Stimulated activated naive CD8-positive, alpha-beta T cell treated with anti-CD3 and anti-CD28 coated beads, Interleukin-15, Interleukin-2, amounts not matched to agents 100 ng/mL and 50 ng/mL, for 24 hours (primary cell): ENCODE measurements at regions not wholly inside any gene's neighbourhood (a gene's known extent, or its start where the extent isn't known, plus 50 kb on each side); places are given as distances from the start of the nearest gene placed in this dataset.

Source experiments
- H3K27ac Mint-ChIP-seq: one replicate; pipeline ENCODE4 v1.8.0; 2021; ENCODE audit warnings: mild to moderate bottlenecking, mixed read lengths
- H3K27me3 Mint-ChIP-seq: one replicate; pipeline ENCODE4 v1.8.0; 2021; ENCODE audit warnings: mixed read lengths
- H3K36me3 Mint-ChIP-seq: one replicate; pipeline ENCODE4 v1.8.0; 2021; ENCODE audit warnings: low read depth, mixed read lengths
- H3K4me1 Mint-ChIP-seq: one replicate; pipeline ENCODE4 v1.8.0; 2021; ENCODE audit warnings: low read depth, mixed read lengths
- H3K4me3 Mint-ChIP-seq: one replicate; pipeline ENCODE4 v1.8.0; 2021; ENCODE audit warnings: mild to moderate bottlenecking, mixed read lengths
- H3K9me3 Mint-ChIP-seq: one replicate; pipeline ENCODE4 v1.8.0; 2021; ENCODE audit warnings: mixed read lengths

DNA sequence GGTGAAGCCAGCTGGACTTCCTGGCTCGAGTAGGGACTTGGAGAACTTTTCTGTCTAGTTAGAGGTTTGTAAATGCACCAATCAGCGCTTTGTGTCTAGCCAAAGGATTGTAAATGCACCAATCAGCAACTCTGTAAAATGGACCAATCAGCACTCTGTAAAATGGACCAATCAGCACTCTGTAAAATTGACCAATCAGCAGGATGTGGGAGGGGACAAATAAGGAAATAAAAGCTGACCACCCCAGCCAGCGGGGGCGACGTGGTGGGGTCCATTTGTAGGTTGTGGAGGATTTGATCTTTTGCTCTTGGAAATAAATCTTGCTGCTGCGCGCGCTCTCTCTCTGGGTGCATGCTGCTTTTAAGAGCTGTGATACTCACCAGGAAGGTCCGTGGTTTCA is 202.9 kb downstream of the MIAT start:
- Mint-ChIP-seq H3K4me1 (no peaks in the 10 kb centered on the region), H3K27me3 (no peaks in the 10 kb centered on the region), H3K27ac (no peak overlapping the region)

DNA sequence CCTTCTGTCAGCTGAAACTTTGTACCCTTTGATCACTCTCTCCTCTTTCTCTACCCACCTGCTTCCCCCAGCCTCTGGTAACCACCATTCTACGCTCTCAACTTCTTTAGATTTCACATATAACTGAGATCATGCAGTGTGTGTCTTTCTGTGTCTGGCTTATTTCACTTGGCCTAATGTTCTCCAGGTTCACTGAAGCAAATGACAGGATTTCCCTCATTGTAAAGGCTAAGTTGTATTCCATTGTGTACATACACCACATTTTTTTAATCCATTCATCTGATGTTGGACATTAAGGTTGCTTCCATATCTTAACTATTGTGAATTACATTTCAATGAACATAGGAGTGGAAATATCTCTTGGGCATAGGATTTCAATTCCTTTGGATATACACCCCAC is 207.6 kb downstream of the MIAT start:
- Mint-ChIP-seq H3K36me3 (peaks cover 28% of the 10 kb centered on the region), H3K4me1 (no peaks in the 10 kb centered on the region), H3K27me3 (no peaks in the 10 kb centered on the region), H3K4me3 (no peak overlapping the region), H3K9me3 (peaks cover 5% of the 10 kb centered on the region), H3K27ac (no peak overlapping the region)

More for the DNA sequence above, 202.9 kb downstream of the MIAT start:
- peaks cover 5% of the 10 kb centered on the region for H3K9me3 Mint-ChIP-seq
- H3K36me3 Mint-ChIP-seq = peaks cover 4% of the 10 kb centered on the region
- H3K4me3 Mint-ChIP-seq = no peak overlapping the region

DNA sequence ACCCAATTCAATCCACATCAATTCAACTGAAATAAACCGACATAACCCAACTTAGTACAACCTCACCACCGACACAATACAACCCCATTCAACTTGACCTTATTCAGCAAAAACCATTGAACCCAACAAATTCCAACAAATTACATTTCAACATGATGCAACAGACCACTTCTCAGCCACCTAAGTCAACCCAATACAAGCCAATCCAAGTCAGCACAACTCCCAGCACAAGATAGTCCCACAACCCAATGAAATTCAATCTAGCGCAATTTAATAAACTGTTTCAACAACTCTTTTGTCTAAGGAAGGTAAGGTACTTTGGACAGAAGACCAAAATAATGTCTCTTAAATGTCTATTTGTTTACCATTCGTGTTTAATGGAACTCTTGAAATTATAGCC is 226.0 kb downstream of the MIAT start:
- Mint-ChIP-seq H3K4me3 (no peak overlapping the region), H3K36me3 (peaks cover 9% of the 10 kb centered on the region), H3K4me1 (no peaks in the 10 kb centered on the region), H3K27ac (no peak overlapping the region), H3K27me3 (no peaks in the 10 kb centered on the region), H3K9me3 (no peaks in the 10 kb centered on the region)

DNA sequence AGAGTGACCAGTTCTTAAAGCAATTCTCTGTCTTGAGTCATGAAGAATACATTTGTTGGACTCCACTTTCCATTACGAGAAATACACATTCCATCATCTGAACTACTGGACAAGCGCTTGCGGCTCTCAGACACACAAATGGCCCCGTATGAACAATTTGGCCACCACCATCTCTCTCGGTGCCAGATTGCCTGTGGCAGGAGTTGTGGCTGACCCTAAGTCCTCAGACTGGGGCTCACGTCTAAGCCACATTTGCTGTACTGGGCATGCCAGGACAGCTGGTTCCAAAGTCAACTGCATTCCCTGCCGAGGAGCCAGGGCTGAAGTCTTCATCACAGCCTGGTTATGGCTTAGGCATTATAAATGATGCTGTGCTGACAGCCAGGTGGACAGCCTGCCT is 227.5 kb downstream of the MIAT start:
- H3K36me3 Mint-ChIP-seq = peaks cover 9% of the 10 kb centered on the region
- H3K4me1 Mint-ChIP-seq = no peaks in the 10 kb centered on the region
- H3K27me3 Mint-ChIP-seq = no peaks in the 10 kb centered on the region

GRCh38 chr22:26885441-26886261 is 228.3 kb downstream of the MIAT start:
- no peak overlapping the region for H3K4me3 Mint-ChIP-seq
- no peaks in the 10 kb centered on the region for H3K4me1 Mint-ChIP-seq
- H3K27ac Mint-ChIP-seq = no peak overlapping the region
- no peaks in the 10 kb centered on the region for H3K9me3 Mint-ChIP-seq
- H3K27me3 Mint-ChIP-seq = no peaks in the 10 kb centered on the region
- peaks cover 9% of the 10 kb centered on the region for H3K36me3 Mint-ChIP-seq

More for the DNA sequence above, 227.5 kb downstream of the MIAT start:
- no peak overlapping the region for H3K4me3 Mint-ChIP-seq
- no peak overlapping the region for H3K27ac Mint-ChIP-seq
- no peaks in the 10 kb centered on the region for H3K9me3 Mint-ChIP-seq

GRCh38 chr22:26887456-26887855 is 230.1 kb downstream of the MIAT start:
- Mint-ChIP-seq H3K4me1 (no peaks in the 10 kb centered on the region), H3K27me3 (peaks cover under 1% of the 10 kb centered on the region), H3K9me3 (no peaks in the 10 kb centered on the region), H3K36me3 (peaks cover 4% of the 10 kb centered on the region), H3K27ac (no peak overlapping the region), H3K4me3 (no peak overlapping the region)

GRCh38 chr22:26887916-26888315 is 230.5 kb downstream of the MIAT start:
- no peak overlapping the region for H3K4me3 Mint-ChIP-seq
- H3K27ac Mint-ChIP-seq = no peak overlapping the region
- H3K27me3 Mint-ChIP-seq = peaks cover 3% of the 10 kb centered on the region
- H3K9me3 Mint-ChIP-seq = no peaks in the 10 kb centered on the region
- H3K4me1 Mint-ChIP-seq = no peaks in the 10 kb centered on the region
- peaks cover 4% of the 10 kb centered on the region for H3K36me3 Mint-ChIP-seq

DNA sequence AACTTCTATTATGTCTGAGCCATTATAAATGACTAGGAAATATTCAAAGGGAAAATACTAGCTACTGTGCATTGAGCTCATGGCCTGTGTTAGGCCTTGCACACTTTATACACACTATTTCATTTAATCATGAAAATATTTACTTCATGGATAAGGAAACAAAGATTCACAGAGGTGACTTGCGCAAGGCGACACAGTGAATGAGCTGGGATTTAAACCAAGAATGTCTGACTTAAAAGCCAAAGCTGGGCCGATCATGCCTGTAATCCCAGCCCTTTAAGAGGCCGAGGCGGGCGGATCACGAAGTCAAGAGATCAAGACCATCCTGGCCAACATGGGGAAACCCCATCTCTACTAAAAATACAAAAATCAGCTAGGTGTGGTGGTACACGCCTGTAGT is 231.5 kb downstream of the MIAT start:
- Mint-ChIP-seq H3K27me3 (peaks cover 12% of the 10 kb centered on the region), H3K27ac (no peak overlapping the region), H3K4me3 (no peak overlapping the region), H3K4me1 (no peaks in the 10 kb centered on the region), H3K9me3 (no peaks in the 10 kb centered on the region), H3K36me3 (peaks cover 4% of the 10 kb centered on the region)

DNA sequence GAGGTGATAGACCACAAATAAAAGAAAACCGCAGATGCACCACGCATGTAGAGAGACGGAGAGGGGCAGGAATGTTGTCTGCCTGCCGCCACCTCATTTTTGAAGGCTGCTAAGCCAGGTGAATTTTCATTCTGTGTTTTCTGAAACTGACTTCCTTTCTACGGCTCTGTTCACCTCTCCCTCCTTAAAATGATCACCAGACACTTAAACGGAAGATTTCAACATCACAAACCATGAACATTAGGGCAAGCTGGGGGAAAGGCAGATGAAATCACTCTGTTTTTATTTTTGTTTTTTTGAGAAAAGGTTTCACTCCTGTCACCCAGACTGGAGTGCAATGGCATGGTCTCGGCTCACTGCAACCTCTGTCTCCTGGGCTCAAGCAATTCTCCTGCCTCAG is 232.4 kb downstream of the MIAT start:
- Mint-ChIP-seq H3K27me3 (peaks cover 12% of the 10 kb centered on the region), H3K27ac (no peak overlapping the region), H3K4me3 (no peak overlapping the region), H3K36me3 (peaks cover 1% of the 10 kb centered on the region), H3K9me3 (no peaks in the 10 kb centered on the region), H3K4me1 (peaks cover 5% of the 10 kb centered on the region)

- Mint-ChIP-seq H3K9me3 (no peaks in the 10 kb centered on the region), H3K27me3 (peaks cover 12% of the 10 kb centered on the region), H3K36me3 (no peaks in the 10 kb centered on the region), H3K4me3 (no peak overlapping the region), H3K27ac (no peak overlapping the region), H3K4me1 (peaks cover 9% of the 10 kb centered on the region)
Observed at GRCh38 chr22:26890870-26891269, 233.5 kb downstream of the MIAT start.

DNA sequence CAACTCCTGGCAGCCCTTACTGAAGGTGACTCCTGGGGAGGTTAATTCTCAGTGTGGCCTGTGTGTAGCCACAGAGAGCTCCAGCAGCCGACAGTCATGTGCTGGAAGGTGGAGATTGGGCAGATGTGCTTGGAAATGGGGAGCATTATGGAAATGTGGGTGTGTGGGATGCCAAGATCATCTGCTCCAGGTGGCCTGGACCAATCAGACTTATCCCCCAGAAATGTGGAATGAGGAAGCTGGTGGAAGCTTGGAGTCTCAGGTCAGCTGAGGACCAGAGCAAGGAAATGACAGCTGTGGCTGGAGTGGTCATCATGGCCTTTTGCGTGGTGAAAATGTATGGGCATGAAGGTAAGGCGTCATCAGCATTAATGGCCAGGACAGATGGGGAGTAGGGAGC is 234.0 kb downstream of the MIAT start:
- no peak overlapping the region for H3K27ac Mint-ChIP-seq

GRCh38 chr22:26892166-26893041 is 235.0 kb downstream of the MIAT start:
- Mint-ChIP-seq H3K4me1 (peaks cover 9% of the 10 kb centered on the region), H3K4me3 (no peak overlapping the region), H3K27ac (no peak overlapping the region), H3K27me3 (peaks cover 18% of the 10 kb centered on the region), H3K9me3 (no peaks in the 10 kb centered on the region), H3K36me3 (no peaks in the 10 kb centered on the region)

More for the DNA sequence above, 234.0 kb downstream of the MIAT start:
- H3K4me3 Mint-ChIP-seq = no peak overlapping the region
- peaks cover 12% of the 10 kb centered on the region for H3K27me3 Mint-ChIP-seq
- H3K4me1 Mint-ChIP-seq = peaks cover 9% of the 10 kb centered on the region
- H3K9me3 Mint-ChIP-seq = no peaks in the 10 kb centered on the region
- no peaks in the 10 kb centered on the region for H3K36me3 Mint-ChIP-seq

- H3K36me3 Mint-ChIP-seq = no peaks in the 10 kb centered on the region
- H3K27me3 Mint-ChIP-seq = peaks cover 22% of the 10 kb centered on the region
- no peak overlapping the region for H3K4me3 Mint-ChIP-seq
- peaks cover 9% of the 10 kb centered on the region for H3K4me1 Mint-ChIP-seq
- H3K27ac Mint-ChIP-seq = no peak overlapping the region
- no peaks in the 10 kb centered on the region for H3K9me3 Mint-ChIP-seq
Observed at GRCh38 chr22:26893173-26894110, 236.1 kb downstream of the MIAT start.

DNA sequence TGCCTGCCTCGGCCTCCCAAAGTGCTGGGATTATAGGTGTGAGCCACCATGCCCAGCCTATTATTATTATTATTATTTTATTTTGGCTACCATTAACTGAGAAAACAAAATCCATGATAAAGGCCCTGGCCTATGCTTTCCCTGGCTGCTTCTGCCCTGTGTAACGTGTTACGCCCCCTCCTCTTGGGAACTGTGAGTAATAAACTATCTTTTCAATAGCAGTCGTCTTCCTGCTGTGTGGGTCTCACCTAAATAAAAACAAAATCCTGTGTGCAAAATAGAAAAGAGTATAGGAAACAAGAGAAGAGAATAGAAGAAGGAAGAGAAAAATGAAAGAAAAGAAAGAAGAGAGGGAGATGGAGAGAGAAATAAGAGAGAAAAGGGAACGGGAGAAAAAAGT is 237.0 kb downstream of the MIAT start:
- Mint-ChIP-seq H3K4me1 (peaks cover 9% of the 10 kb centered on the region), H3K9me3 (no peaks in the 10 kb centered on the region), H3K27ac (peak overlapping the region; percentile 1), H3K36me3 (no peaks in the 10 kb centered on the region), H3K27me3 (peaks cover 27% of the 10 kb centered on the region), H3K4me3 (no peak overlapping the region)
